A549 (cell line): ENCODE measurements at regions not wholly inside any gene's neighbourhood (a gene's known extent, or its start where the extent isn't known, plus 50 kb on each side); places are given as distances from the start of the nearest gene placed in this dataset.

Source experiments
- ATAC-seq, 2 experiments: fragments of 200-7000 bp in 1 of 2; fragments of >200 bp in 1 of 2; cut with Nextera tagmentation in 1 of 2; cut with Tn5 transposase in 1 of 2; 3 replicates each; pipeline versions ENCODE4 v1.8.0 to v1.9.1; 2018 to 2020; ENCODE audit warnings: mild to moderate bottlenecking in 1 of 2, moderate library complexity in 1 of 2
- CTCF ChIA-PET: fragments of 300-600 bp; sonication (Branson Sonifier 250); formaldehyde crosslinking; extraction: SDS; loops from one replicate; lab custom pipeline; 2021; ENCODE audit warnings: antibody characterized with exemption, inconsistent platforms; lab: Yijun Ruan, JAX
- POLR2A ChIA-PET: fragments of 350-600 bp; formaldehyde crosslinking; extraction: SDS; loops from one replicate; lab custom pipeline; 2021; ENCODE audit warnings: antibody characterized with exemption, inconsistent platforms; lab: Yijun Ruan, JAX
- DNase-seq, 2 experiments: peaks; one replicate each; pipeline versions ENCODE4 v3.0.0 to v3.0.0-alpha.2; 2011 to 2016; ENCODE audit warnings: low read depth in 1 of 2, low spot score in 1 of 2
- FAIRE-seq: peaks from 2 replicates; lab custom pipeline; 2011; peaks lifted over from hg19 to GRCh38; lab: Jason Lieb, UNC
- H3K27ac ChIP-seq, 2 experiments: fragments of >200 bp; sonication (Bioruptor Twin); formaldehyde crosslinking; 3 replicates each; pipeline ENCODE4 v1.5.1; 2016 to 2017
- H3K4me1 ChIP-seq: fragments of >200 bp; sonication (Bioruptor Twin); formaldehyde crosslinking; 3 replicates; pipeline ENCODE4 v1.6.1; 2016
- H3K4me2 ChIP-seq: fragments of >200 bp; sonication (Bioruptor Twin); formaldehyde crosslinking; 3 replicates; pipeline ENCODE4 v1.6.1; 2016
- H3K4me3 ChIP-seq: fragments of >200 bp; sonication (Bioruptor Twin); formaldehyde crosslinking; 3 replicates; pipeline ENCODE4 v1.5.1; 2016
- H3K9me3 ChIP-seq: fragments of >200 bp; sonication (Bioruptor Twin); formaldehyde crosslinking; 3 replicates; pipeline ENCODE4 v1.6.1; 2016
- BCL3 ChIP-seq: fragments of >200 bp; sonication (Bioruptor Twin); formaldehyde crosslinking; IDR thresholded peaks from 3 replicates; pipeline ENCODE4 v1.6.1; 2016
- CEBPB ChIP-seq, 2 experiments: fragments of >200 bp in 1 of 2; sonication (Bioruptor Twin) in 1 of 2; formaldehyde crosslinking in 1 of 2; IDR thresholded peaks; 2 replicates each; pipeline ENCODE4 v1.6.1; 2012 to 2016
- CHD2 ChIP-seq: fragments of 150-350 bp; IDR thresholded peaks from 2 replicates; pipeline ENCODE4 v1.6.1; 2014; ENCODE audit warnings: low read length; ENCODE audit not compliant: partially characterized antibody
- CTCF ChIP-seq: fragments of >200 bp; sonication (Bioruptor Twin); formaldehyde crosslinking; IDR thresholded peaks from 3 replicates; pipeline ENCODE4 v1.5.1; 2016
- EHF ChIP-seq: fragments of 250-450 bp; sonication (Bioruptor Pico); IDR thresholded peaks from 2 replicates; pipeline ENCODE4 v1.5.0; 2020; ENCODE audit warnings: mild to moderate bottlenecking
- EHMT2 ChIP-seq: fragments of 200-600 bp; sonication (generic); IDR thresholded peaks from 2 replicates; pipeline ENCODE4 v1.6.1; 2016; ENCODE audit warnings: antibody characterized with exemption, low read depth, mild to moderate bottlenecking, moderate library complexity
- ELK1 ChIP-seq: fragments of 150-350 bp; IDR thresholded peaks from 2 replicates; pipeline ENCODE4 v1.6.1; 2014; ENCODE audit warnings: low read depth, mild to moderate bottlenecking, low read length
- EP300 ChIP-seq, 2 experiments: fragments of >200 bp; sonication (Bioruptor Twin); formaldehyde crosslinking; IDR thresholded peaks; 2 replicates in 1 of 2; 3 replicates in 1 of 2; pipeline ENCODE4 v1.6.1; 2016 to 2017
- FOSB ChIP-seq: fragments of 250-450 bp; sonication (Bioruptor Pico); IDR thresholded peaks from 2 replicates; pipeline ENCODE4 v1.5.0; 2020; ENCODE audit warnings: mild to moderate bottlenecking, moderate library complexity
- JUNB ChIP-seq: fragments of >200 bp; sonication (Bioruptor Twin); formaldehyde crosslinking; IDR thresholded peaks from 2 replicates; pipeline ENCODE4 v1.6.1; 2016
- MAFK ChIP-seq: fragments of 450-650 bp; IDR thresholded peaks from 2 replicates; pipeline ENCODE4 v1.6.1; 2014; ENCODE audit not compliant: partially characterized antibody
- NR3C1 ChIP-seq: fragments of >200 bp; sonication (Bioruptor Twin); formaldehyde crosslinking; IDR thresholded peaks from 3 replicates; pipeline ENCODE4 v1.6.1; 2017
- POLR2A ChIP-seq: IDR thresholded peaks from 2 replicates; pipeline ENCODE4 v1.6.1; 2012; ENCODE audit warnings: mild to moderate bottlenecking, low read length
- RAD21 ChIP-seq, 2 experiments: fragments of >200 bp in 1 of 2; sonication (Bioruptor Twin) in 1 of 2; formaldehyde crosslinking in 1 of 2; IDR thresholded peaks in 1 of 2; conservative IDR thresholded peaks in 1 of 2; 2 replicates in 1 of 2; 3 replicates in 1 of 2; pipeline ENCODE4 v1.6.1; 2012 to 2018; ENCODE audit warnings: inconsistent platforms in 1 of 2
- RARB ChIP-seq: fragments of 250-450 bp; sonication (Bioruptor Pico); IDR thresholded peaks from 2 replicates; pipeline ENCODE4 v1.8.0; 2021; ENCODE audit warnings: mild to moderate bottlenecking, moderate library complexity
- REST ChIP-seq: fragments of 200-600 bp; sonication (generic); IDR thresholded peaks from 2 replicates; pipeline ENCODE4 v1.6.1; 2016; ENCODE audit warnings: antibody characterized with exemption, mild to moderate bottlenecking, moderate library complexity
- SMC3 ChIP-seq: fragments of >200 bp; sonication (Bioruptor Twin); formaldehyde crosslinking; IDR thresholded peaks from 3 replicates; pipeline ENCODE4 v1.6.1; 2018; ENCODE audit warnings: inconsistent platforms
- ZFP36 ChIP-seq: fragments of 450-650 bp; IDR thresholded peaks from 2 replicates; pipeline ENCODE4 v1.6.1; 2014; ENCODE audit warnings: borderline replicate concordance; ENCODE audit not compliant: partially characterized antibody
- ZNF302 ChIP-seq: fragments of 250-450 bp; sonication (Bioruptor Pico); IDR thresholded peaks from 2 replicates; pipeline ENCODE4 v1.9.0; 2021; ENCODE audit warnings: inconsistent platforms, mild to moderate bottlenecking, moderate library complexity
- WGBS: methylation state at CpG from one replicate; pipeline ENCODE4 v1.1.6; 2017; ENCODE audit errors: missing lambda C conversion rate; 5-methylcytosine and 5-hydroxymethylcytosine counted together

GRCh38 chr19:13588957-13589833 lies 82.9 kb upstream of the CACNA1A start:
- DNase-seq (peak; percentile 40 to 65), FAIRE-seq (no peak), ATAC-seq (peak; percentile 98 to 99)
- POLR2A ChIA-PET = interaction anchor here (0.6 to 1.2 kb wide), 2 partner anchors 311 to 433 kb away, joined by 3 to 4 read pairs; no protein-coding TSS in a partner anchor
- Histone ChIP-seq H3K4me3 (no peak overlapping the region), H3K4me2 (peak overlapping the region; percentile 45), H3K4me1 (no peaks in the 10 kb centered on the region), H3K9me3 (no peaks in the 10 kb centered on the region), H3K27ac (no peak overlapping the region)
- WGBS = 31% methylated on average over 13 of the region's 29 CpGs
- CTCF ChIA-PET = interaction anchor here (0.5 to 3.4 kb wide), 46 partner anchors 9 to 624 kb away, joined by 3 to 50 read pairs (median 4); no protein-coding TSS in a partner anchor
- TF ChIP-seq ZNF302 (CRISPR knock-in tag) (no peak), POLR2A (no peak), BCL3 (no peak), ELK1 (no peak), CHD2 (no peak), SMC3 (peak; percentile 85), EHMT2 (no peak), RAD21 (conservative IDR thresholded peaks at IDR 0.05 in 1 of 2, IDR thresholded peaks at IDR 0.05 in 1 of 2) (peak; percentile 60 to 73; a peak in 4 of 5 replicates), CTCF (peak; percentile 85), FOSB (CRISPR knock-in tag) (no peak)

- TF ChIP-seq ZFP36 (peak; percentile 48), FOSB (CRISPR knock-in tag) (no peak)
These were observed 79.2 kb upstream of the CACNA1A start for GRCh38 chr19:13585512-13585911.

GRCh38 chr19:13583753-13584152 lies 77.5 kb upstream of the CACNA1A start:
- Histone ChIP-seq H3K4me2 (no peak overlapping the region), H3K9me3 (no peaks in the 10 kb centered on the region; the same call in 2 of the 3 replicates), H3K4me3 (no peak overlapping the region), H3K4me1 (no peaks in the 10 kb centered on the region), H3K27ac (no peak overlapping the region)
- DNase-seq = no peak
- 71% methylated on average over 1 of the region's 1 CpG for WGBS
- FAIRE-seq = no peak
- ChIA-PET POLR2A (no interaction called here), CTCF (interaction anchor here (1.0 kb wide), 1 partner anchor 307 kb away, joined by 4 read pairs; no protein-coding TSS in a partner anchor)
- no peak for ATAC-seq
- TF ChIP-seq ZFP36 (no peak), NR3C1 (no peak), EHF (CRISPR knock-in tag) (no peak), CEBPB (IDR thresholded peaks at IDR 0.05) (no peak), MAFK (no peak), JUNB (no peak), REST (no peak), EP300 (IDR thresholded peaks at IDR 0.05) (no peak), RARB (CRISPR knock-in tag) (no peak)

More at GRCh38 chr19:13585512-13585911, 79.2 kb upstream of the CACNA1A start:
- WGBS = 15% methylated on average over 3 of the region's 3 CpGs
- CTCF ChIA-PET = interaction anchor here (1.3 to 1.8 kb wide), 2 partner anchors 155 to 307 kb away, joined by 3 to 8 read pairs; no protein-coding TSS in a partner anchor
- Histone ChIP-seq H3K4me2 (no peak overlapping the region), H3K27ac (no peak overlapping the region), H3K9me3 (no peaks in the 10 kb centered on the region), H3K4me3 (no peak overlapping the region), H3K4me1 (no peaks in the 10 kb centered on the region)
- no peak for ATAC-seq
- FAIRE-seq = no peak
- POLR2A ChIA-PET = no interaction called here
- no peak for DNase-seq
